ENCODE measurements at regions not wholly inside any gene's neighbourhood (a gene's known extent, or its start where the extent isn't known, plus 50 kb on each side); places are given as distances from the start of the nearest gene placed in this dataset.

DNA sequence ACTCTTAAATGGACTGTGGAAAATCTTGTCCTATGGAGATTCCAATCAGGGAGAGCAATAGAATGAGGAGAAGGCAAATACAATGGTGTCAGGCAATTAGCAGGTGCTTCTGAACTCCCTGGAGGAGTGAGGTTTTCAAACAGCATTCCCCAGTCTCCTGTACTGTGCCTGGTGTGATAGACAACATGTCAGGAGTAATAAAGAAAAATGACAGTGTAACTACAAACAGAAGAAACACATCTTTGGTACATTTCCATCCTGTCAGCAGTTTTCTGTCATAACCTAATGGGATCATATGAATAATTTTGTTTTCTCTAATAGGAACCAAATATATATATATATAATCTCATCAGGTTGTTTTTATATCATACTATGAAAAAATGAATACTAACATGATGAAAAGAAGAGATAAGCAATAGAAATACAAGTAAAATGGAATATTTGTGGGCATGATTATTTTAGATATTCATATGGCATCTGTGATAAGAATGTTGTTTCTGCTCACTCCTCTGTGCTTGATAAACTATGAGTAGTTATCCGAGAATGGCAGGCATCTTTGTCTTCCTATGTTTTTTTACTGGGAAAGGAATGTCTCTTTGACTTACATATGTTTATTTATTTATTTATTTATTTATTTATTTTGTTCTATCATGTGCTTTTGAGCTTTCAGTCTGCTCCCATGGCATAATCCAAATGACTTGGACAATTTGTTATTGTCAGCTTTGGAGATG is 441.7 kb downstream of the TXNL1 start:
- H3K27ac ChIP-seq = no peak overlapping the region
- no peaks in the 10 kb centered on the region for H3K4me1 ChIP-seq
- no peak overlapping the region for H3K4me3 ChIP-seq
- H3K9me3 ChIP-seq = no peaks in the 10 kb centered on the region
- H3K27me3 ChIP-seq = no peaks in the 10 kb centered on the region
- ATAC-seq = no peak
- no peak for DNase-seq
- TF ChIP-seq, protein P1, sequence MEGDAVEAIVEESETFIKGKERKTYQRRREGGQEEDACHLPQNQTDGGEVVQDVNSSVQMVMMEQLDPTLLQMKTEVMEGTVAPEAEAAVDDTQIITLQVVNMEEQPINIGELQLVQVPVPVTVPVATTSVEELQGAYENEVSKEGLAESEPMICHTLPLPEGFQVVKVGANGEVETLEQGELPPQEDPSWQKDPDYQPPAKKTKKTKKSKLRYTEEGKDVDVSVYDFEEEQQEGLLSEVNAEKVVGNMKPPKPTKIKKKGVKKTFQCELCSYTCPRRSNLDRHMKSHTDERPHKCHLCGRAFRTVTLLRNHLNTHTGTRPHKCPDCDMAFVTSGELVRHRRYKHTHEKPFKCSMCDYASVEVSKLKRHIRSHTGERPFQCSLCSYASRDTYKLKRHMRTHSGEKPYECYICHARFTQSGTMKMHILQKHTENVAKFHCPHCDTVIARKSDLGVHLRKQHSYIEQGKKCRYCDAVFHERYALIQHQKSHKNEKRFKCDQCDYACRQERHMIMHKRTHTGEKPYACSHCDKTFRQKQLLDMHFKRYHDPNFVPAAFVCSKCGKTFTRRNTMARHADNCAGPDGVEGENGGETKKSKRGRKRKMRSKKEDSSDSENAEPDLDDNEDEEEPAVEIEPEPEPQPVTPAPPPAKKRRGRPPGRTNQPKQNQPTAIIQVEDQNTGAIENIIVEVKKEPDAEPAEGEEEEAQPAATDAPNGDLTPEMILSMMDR (IDR thresholded peaks at IDR 0.05) = no peak
- intact Hi-C loops (cut with DNase I) = no loop called here
- H3K36me3 ChIP-seq = no peaks in the 10 kb centered on the region

DNA sequence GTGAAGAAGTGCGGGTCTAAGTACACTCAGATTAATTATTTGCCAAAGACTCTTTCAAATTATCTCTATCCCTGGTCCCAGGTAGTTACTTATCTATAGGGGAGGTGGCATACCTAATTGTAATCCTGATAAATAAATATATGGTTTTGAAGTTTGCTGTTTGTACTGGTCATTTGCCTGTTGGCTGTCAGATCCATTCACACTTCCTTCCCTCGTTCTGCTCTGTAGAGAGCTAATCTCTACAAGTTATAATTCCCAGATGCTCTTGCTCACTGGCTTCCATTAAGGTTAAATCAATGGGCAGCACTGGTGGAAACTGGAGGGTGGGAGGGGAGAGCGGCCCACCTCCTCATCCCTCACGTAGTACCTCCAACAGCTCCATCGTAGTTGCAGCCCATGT is 447.1 kb downstream of the TXNL1 start:
- intact Hi-C loops (cut with DNase I) = no loop called here
- no peaks in the 10 kb centered on the region for H3K9me3 ChIP-seq
- H3K4me1 ChIP-seq = no peaks in the 10 kb centered on the region
- H3K4me3 ChIP-seq = no peak overlapping the region
- DNase-seq (no peak), ATAC-seq (no peak)
- no peaks in the 10 kb centered on the region for H3K36me3 ChIP-seq
- TF ChIP-seq, protein P1 (IDR thresholded peaks at IDR 0.05) = no peak
- H3K27ac ChIP-seq = no peak overlapping the region
- no peaks in the 10 kb centered on the region for H3K27me3 ChIP-seq

DNA sequence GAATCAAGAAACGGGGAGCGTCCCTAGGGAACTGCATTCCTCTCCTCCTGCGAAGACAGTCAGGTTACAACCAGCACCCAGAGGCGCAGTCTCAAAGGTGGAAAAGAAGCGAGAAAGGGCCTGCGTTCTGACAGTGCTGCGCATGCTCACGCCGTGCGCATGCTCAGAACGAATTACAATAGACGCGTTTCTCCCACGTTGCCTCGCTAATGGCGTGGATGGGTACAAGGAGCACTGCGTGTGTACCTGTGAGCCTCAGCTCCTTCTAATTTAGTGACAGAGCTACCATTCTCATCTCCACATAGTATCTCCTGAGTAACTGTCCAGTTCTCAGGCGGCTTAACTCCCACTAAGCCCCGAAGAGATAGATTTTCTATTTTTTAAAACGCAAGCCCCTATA is 448.8 kb downstream of the TXNL1 start:
- no peaks in the 10 kb centered on the region for H3K9me3 ChIP-seq
- intact Hi-C loops (cut with DNase I) = no loop called here
- DNase-seq (no peak), ATAC-seq (no peak)
- no peaks in the 10 kb centered on the region for H3K4me1 ChIP-seq
- H3K4me3 ChIP-seq = no peak overlapping the region
- H3K27ac ChIP-seq = no peak overlapping the region
- TF ChIP-seq, protein P1 (IDR thresholded peaks at IDR 0.05) = no peak
- no peaks in the 10 kb centered on the region for H3K36me3 ChIP-seq
- no peaks in the 10 kb centered on the region for H3K27me3 ChIP-seq

DNA sequence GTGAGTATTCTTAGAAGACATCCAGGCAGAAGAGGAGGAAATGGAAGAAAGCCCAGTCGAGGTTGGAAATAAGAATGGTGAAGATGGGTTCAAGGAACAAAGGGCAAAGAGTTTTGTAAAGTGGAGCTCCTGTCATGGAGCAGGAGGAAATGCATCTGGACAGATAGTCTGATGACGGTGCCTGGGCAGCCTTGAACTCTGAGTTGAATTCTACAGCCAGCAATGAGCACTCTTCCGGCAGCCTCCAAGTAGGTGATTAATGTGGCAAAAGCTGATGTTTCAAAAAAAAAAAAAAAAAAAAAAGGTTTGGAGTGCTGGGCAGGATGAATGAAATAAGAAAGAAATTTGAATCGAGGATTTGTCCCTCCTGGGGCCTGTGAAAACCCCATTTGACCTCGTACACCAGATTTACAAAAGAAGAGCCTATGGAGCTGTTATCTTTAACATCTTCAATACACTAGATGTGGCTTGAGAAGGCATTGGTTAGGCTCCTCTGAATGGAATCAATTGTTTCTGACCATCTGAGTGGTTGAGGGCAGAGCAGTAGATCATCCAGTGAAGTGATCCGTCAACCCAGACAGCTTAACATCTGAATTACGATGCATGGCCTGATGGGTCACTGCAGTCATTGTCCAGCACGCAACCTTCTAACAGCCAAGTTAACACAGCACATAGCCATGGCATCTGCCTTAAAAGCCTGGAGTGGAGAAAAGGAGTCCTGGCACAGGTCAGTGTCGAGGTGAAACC is 449.7 kb downstream of the TXNL1 start:
- Histone ChIP-seq H3K27me3 (no peaks in the 10 kb centered on the region), H3K4me1 (no peaks in the 10 kb centered on the region), H3K36me3 (no peaks in the 10 kb centered on the region), H3K9me3 (no peaks in the 10 kb centered on the region), H3K4me3 (no peak overlapping the region), H3K27ac (no peak overlapping the region)
- TF ChIP-seq, protein P1 (IDR thresholded peaks at IDR 0.05) = no peak
- intact Hi-C loops (cut with DNase I) = no loop called here
- ATAC-seq (no peak), DNase-seq (no peak)

DNA sequence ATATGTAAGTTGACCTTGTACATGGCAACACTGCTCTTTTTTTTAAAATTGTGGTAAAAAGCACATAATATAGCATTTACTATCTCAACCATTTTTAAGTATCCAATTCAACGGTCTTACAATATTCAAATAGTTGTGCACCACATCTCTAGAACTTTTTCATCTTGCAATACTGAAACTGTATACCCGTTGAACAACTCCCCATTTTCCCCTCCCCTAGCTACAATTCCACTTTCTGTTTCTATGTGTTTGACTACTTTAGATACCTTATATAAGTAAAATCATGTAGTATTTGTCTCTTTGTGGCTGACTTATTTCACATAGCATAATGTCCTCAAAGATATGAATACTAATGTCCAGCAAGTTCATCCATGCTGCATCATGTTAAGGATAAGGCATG is 452.1 kb downstream of the TXNL1 start:
- Histone ChIP-seq H3K4me3 (no peak overlapping the region), H3K36me3 (no peaks in the 10 kb centered on the region), H3K4me1 (no peaks in the 10 kb centered on the region), H3K27ac (no peak overlapping the region), H3K9me3 (peaks cover 0 to 3% of the 10 kb centered on the region in 2 donors), H3K27me3 (no peaks in the 10 kb centered on the region)
- DNase-seq (no peak), ATAC-seq (no peak)
- TF ChIP-seq, protein P1 (IDR thresholded peaks at IDR 0.05) = no peak
- intact Hi-C loops (cut with DNase I) = no loop called here
